GM18951 (cell line): ENCODE measurements at regions not wholly inside any gene's neighbourhood (a gene's known extent, or its start where the extent isn't known, plus 50 kb on each side); places are given as distances from the start of the nearest gene placed in this dataset.

ENCODE experiments used
- POLR2A ChIP-seq: IDR thresholded peaks from 4 replicates; pipeline ENCODE4 v1.6.1; 2011; ENCODE audit warnings: mild to moderate bottlenecking; ENCODE audit not compliant: insufficient read length, insufficient read depth; ENCODE audit errors: extremely low read depth
- in situ Hi-C: fragments of 300-500 bp; cut with MboI; formaldehyde crosslinking; loops from one replicate; pipeline ENCODE4 v1.12.0; 2022; ENCODE audit warnings: low sequenced_read_pairs, mixed read lengths, inconsistent platforms; ENCODE audit not compliant: unreplicated experiment

GRCh38 chr6:156058356-156058755 is 602.7 kb upstream of the NOX3 start:
- in situ Hi-C loops = loop anchor here (25.0 kb wide), 1 partner anchor 721 kb away; no protein-coding TSS in a partner anchor
- no peak for TF ChIP-seq POLR2A

GRCh38 chr6:156057869-156058268 is 602.2 kb upstream of the NOX3 start:
- in situ Hi-C loops = loop anchor here (25.0 kb wide), 1 partner anchor 721 kb away; no protein-coding TSS in a partner anchor
- TF ChIP-seq POLR2A = no peak

GRCh38 chr6:156056085-156056484 is 600.4 kb upstream of the NOX3 start:
- no peak for TF ChIP-seq POLR2A
- in situ Hi-C loops = loop anchor here (25.0 kb wide), 1 partner anchor 719 kb away; no protein-coding TSS in a partner anchor

GRCh38 chr6:156053626-156054025 is 598.0 kb upstream of the NOX3 start:
- no peak for TF ChIP-seq POLR2A
- in situ Hi-C loops = loop anchor here (25.0 kb wide), 1 partner anchor 716 kb away; no protein-coding TSS in a partner anchor

GRCh38 chr6:156046841-156047449 is 591.3 kb upstream of the NOX3 start:
- TF ChIP-seq POLR2A = no peak
- in situ Hi-C loops = no loop called here

GRCh38 chr6:156046268-156046665 is 590.6 kb upstream of the NOX3 start:
- in situ Hi-C loops = no loop called here
- TF ChIP-seq POLR2A = no peak

- in situ Hi-C loops = no loop called here
These were observed 590.0 kb upstream of the NOX3 start for GRCh38 chr6:156045401-156046267.

GRCh38 chr6:156033598-156033997 is 578.0 kb upstream of the NOX3 start:
- in situ Hi-C loops = no loop called here
- TF ChIP-seq POLR2A = no peak

More at GRCh38 chr6:156045401-156046267, 590.0 kb upstream of the NOX3 start:
- TF ChIP-seq POLR2A = no peak

- in situ Hi-C loops = no loop called here
- TF ChIP-seq POLR2A = no peak
These were observed 575.9 kb upstream of the NOX3 start for GRCh38 chr6:156031516-156031915.

- in situ Hi-C loops = no loop called here
- no peak for TF ChIP-seq POLR2A
These were observed 574.4 kb upstream of the NOX3 start for GRCh38 chr6:156030053-156030452.

- in situ Hi-C loops = no loop called here
- no peak for TF ChIP-seq POLR2A
These were observed 573.8 kb upstream of the NOX3 start for GRCh38 chr6:156029286-156029985.

GRCh38 chr6:156028335-156029131 is 572.9 kb upstream of the NOX3 start:
- no peak for TF ChIP-seq POLR2A
- in situ Hi-C loops = no loop called here
